H1 (cell line): ENCODE measurements at regions not wholly inside any gene's neighbourhood (a gene's known extent, or its start where the extent isn't known, plus 50 kb on each side); places are given as distances from the start of the nearest gene placed in this dataset.

ENCODE experiments used
- CTCF ChIA-PET: fragments of 300-600 bp; sonication (Branson Sonifier 250); formaldehyde crosslinking; loops from one replicate; lab custom pipeline; 2021; ENCODE audit not compliant: partially characterized antibody; lab: Charles Lee
- POLR2A ChIA-PET: fragments of 300-600 bp; sonication (Branson Sonifier 250); formaldehyde crosslinking; loops from one replicate; lab custom pipeline; 2021; ENCODE audit warnings: inconsistent platforms; ENCODE audit not compliant: partially characterized antibody; lab: Charles Lee
- DNase-seq, 2 experiments: peaks; one replicate each; pipeline versions ENCODE4 v3.0.0 to v3.0.0-alpha.2; 2010 to 2022; ENCODE audit warnings: low spot score in 2 of 2, low read depth in 1 of 2, mixed read lengths in 1 of 2
- FAIRE-seq: peaks from 2 replicates; lab custom pipeline; 2011; peaks lifted over from hg19 to GRCh38; lab: Jason Lieb, UNC
- H2AFZ ChIP-seq: 2 replicates; pipeline ENCODE4 v1.8.1; 2012; ENCODE audit warnings: low read length, inconsistent platforms
- H2AK5ac ChIP-seq: 2 replicates; pipeline ENCODE4 v1.6.1; 2013; ENCODE audit warnings: low read depth, low read length
- H2BK120ac ChIP-seq: replicated peaks from 2 replicates; pipeline ENCODE3; 2013; ENCODE audit warnings: low read depth, low read length, inconsistent platforms
- H2BK12ac ChIP-seq: 2 replicates; pipeline ENCODE4 v1.6.1; 2013; ENCODE audit warnings: low read depth, low read length
- H2BK15ac ChIP-seq: 2 replicates; pipeline ENCODE4 v1.6.1; 2013; ENCODE audit warnings: low read length
- H2BK20ac ChIP-seq: 2 replicates; pipeline ENCODE4 v1.6.1; 2013; ENCODE audit warnings: low read length
- H2BK5ac ChIP-seq: 2 replicates; pipeline ENCODE4 v1.6.1; 2013; ENCODE audit warnings: low read depth, low read length
- H3K14ac ChIP-seq: 2 replicates; pipeline ENCODE4 v1.6.1; 2013; ENCODE audit warnings: inconsistent platforms; ENCODE audit not compliant: insufficient read length
- H3K18ac ChIP-seq: 2 replicates; pipeline ENCODE4 v1.6.1; 2013; ENCODE audit warnings: low read length; ENCODE audit errors: extremely low read depth
- H3K23ac ChIP-seq: 2 replicates; pipeline ENCODE4 v1.6.1; 2013; ENCODE audit warnings: inconsistent platforms; ENCODE audit not compliant: insufficient read length
- H3K23me2 ChIP-seq: 2 replicates; pipeline ENCODE4 v1.6.1; 2013; ENCODE audit warnings: low read depth, low read length
- H3K27ac ChIP-seq: 2 replicates; pipeline ENCODE4 v1.6.1; 2011; ENCODE audit warnings: low read depth, low read length, inconsistent platforms
- H3K27me3 ChIP-seq, 4 experiments: replicated peaks in 1 of 4; 1 replicate in 1 of 4; 2 replicates in 3 of 4; pipeline versions ENCODE4 v1.6.1 to v1.8.1; 2011 to 2013; ENCODE audit warnings: low read length in 3 of 4, mild to moderate bottlenecking in 3 of 4, inconsistent platforms in 2 of 4, mixed read lengths in 2 of 4, moderate library complexity in 1 of 4; ENCODE audit not compliant: control insufficient read depth in 3 of 4, insufficient read depth in 3 of 4; ENCODE audit errors: extremely low read depth in 1 of 4
- H3K36me3 ChIP-seq, 4 experiments: 2 replicates each; pipeline versions ENCODE4 v1.6.1 to v1.8.1; 2011 to 2013; ENCODE audit warnings: mild to moderate bottlenecking in 4 of 4, low read length in 3 of 4, moderate library complexity in 2 of 4, control low read depth in 1 of 4, inconsistent platforms in 1 of 4; ENCODE audit not compliant: insufficient read depth in 4 of 4, control insufficient read depth in 2 of 4
- H3K4ac ChIP-seq: replicated peaks from 2 replicates; pipeline ENCODE3; 2013; ENCODE audit warnings: low read length, low read depth, mixed read lengths, inconsistent platforms; ENCODE audit not compliant: insufficient read length
- H3K4me1 ChIP-seq, 4 experiments: replicated peaks in 1 of 4; 1 replicate in 1 of 4; 2 replicates in 3 of 4; pipeline versions ENCODE4 v1.6.1 to v1.8.1; 2011 to 2013; ENCODE audit warnings: low read length in 3 of 4, inconsistent platforms in 2 of 4, mixed read lengths in 1 of 4; ENCODE audit not compliant: insufficient read depth in 4 of 4, control insufficient read depth in 3 of 4
- H3K4me2 ChIP-seq, 2 experiments: 2 replicates each; pipeline versions ENCODE4 v1.6.1 to v1.8.1; 2011 to 2013; ENCODE audit warnings: low read depth in 2 of 2, low read length in 2 of 2, control low read depth in 1 of 2, inconsistent platforms in 1 of 2, mild to moderate bottlenecking in 1 of 2; ENCODE audit not compliant: insufficient read depth in 1 of 2
- H3K4me3 ChIP-seq, 4 experiments: fragments of 200-600, 300-600 bp in 1 of 4; sonication (generic), shearing (Covaris generic), sonication (Bioruptor Twin) in 1 of 4; 2 replicates each; pipeline versions ENCODE4 v1.5.1 to v1.8.1; 2011 to 2016; ENCODE audit warnings: low read length in 4 of 4, low read depth in 3 of 4, control low read depth in 2 of 4, inconsistent platforms in 2 of 4, mild to moderate bottlenecking in 2 of 4, mixed read lengths in 1 of 4, moderate library complexity in 1 of 4; ENCODE audit not compliant: insufficient read depth in 2 of 4; ENCODE audit errors: extremely low read depth in 1 of 4
- H3K56ac ChIP-seq: replicated peaks from 2 replicates; pipeline ENCODE3; 2013; ENCODE audit warnings: low read depth, mild to moderate bottlenecking, mixed read lengths, low read length, inconsistent platforms; ENCODE audit not compliant: insufficient read length
- H3K79me1 ChIP-seq: 2 replicates; pipeline ENCODE4 v1.6.1; 2013; ENCODE audit warnings: low read depth, low read length, control low read depth
- H3K79me2 ChIP-seq, 2 experiments: 2 replicates each; pipeline versions ENCODE4 v1.6.1 to v1.8.1; 2012 to 2013; ENCODE audit warnings: low read length in 2 of 2, mild to moderate bottlenecking in 2 of 2, inconsistent platforms in 1 of 2; ENCODE audit not compliant: insufficient read depth in 2 of 2, control insufficient read depth in 1 of 2
- H3K9ac ChIP-seq, 4 experiments: replicated peaks in 1 of 4; 1 replicate in 1 of 4; 2 replicates in 3 of 4; pipeline versions ENCODE4 v1.6.1 to v1.8.1; 2011 to 2013; ENCODE audit warnings: low read depth in 3 of 4, low read length in 3 of 4, control low read depth in 2 of 4, mild to moderate bottlenecking in 2 of 4, moderate library complexity in 2 of 4, inconsistent platforms in 1 of 4; ENCODE audit errors: extremely low read depth in 1 of 4
- H3K9me3 ChIP-seq, 2 experiments: 2 replicates each; pipeline versions ENCODE4 v1.6.1 to v1.8.1; 2012 to 2013; ENCODE audit warnings: mild to moderate bottlenecking in 2 of 2, moderate library complexity in 2 of 2, control low read depth in 1 of 2, inconsistent platforms in 1 of 2, low read depth in 1 of 2, low read length in 1 of 2, mixed read lengths in 1 of 2; ENCODE audit not compliant: insufficient read depth in 2 of 2
- H4K20me1 ChIP-seq, 2 experiments: replicated peaks in 1 of 2; 2 replicates each; pipeline versions ENCODE3 to v1.8.1; 2011 to 2013; ENCODE audit warnings: inconsistent platforms in 2 of 2, low read length in 2 of 2, mild to moderate bottlenecking in 1 of 2; ENCODE audit not compliant: insufficient read depth in 2 of 2, control insufficient read depth in 1 of 2
- H4K5ac ChIP-seq: 2 replicates; pipeline ENCODE4 v1.6.1; 2013; ENCODE audit warnings: low read length, low read depth, mixed read lengths, inconsistent platforms; ENCODE audit not compliant: insufficient read length
- H4K8ac ChIP-seq: 2 replicates; pipeline ENCODE4 v1.8.0; 2013; ENCODE audit warnings: mild to moderate bottlenecking, moderate library complexity, low read length, inconsistent platforms; ENCODE audit not compliant: insufficient read depth; ENCODE audit errors: extremely low read depth
- H4K91ac ChIP-seq: replicated peaks from 2 replicates; pipeline ENCODE3; 2013; ENCODE audit warnings: low read length, mixed read lengths, inconsistent platforms; ENCODE audit not compliant: insufficient read length
- E2F6 ChIP-seq: IDR thresholded peaks from 2 replicates; pipeline ENCODE4 v1.6.1; 2012; ENCODE audit warnings: inconsistent platforms
- EP300 ChIP-seq, 2 experiments: IDR thresholded peaks; 1 replicate in 1 of 2; 2 replicates in 1 of 2; pipeline ENCODE4 v1.6.1; 2011 to 2012; ENCODE audit warnings: low read depth in 2 of 2, low read length in 2 of 2, mild to moderate bottlenecking in 2 of 2, borderline replicate concordance in 1 of 2, inconsistent platforms in 1 of 2, moderate library complexity in 1 of 2
- GABPA ChIP-seq: IDR thresholded peaks from 2 replicates; pipeline ENCODE4 v1.6.1; 2011; ENCODE audit warnings: mild to moderate bottlenecking, low read length, moderate library complexity, borderline replicate concordance; ENCODE audit not compliant: insufficient read depth
- JUND ChIP-seq: IDR thresholded peaks from 2 replicates; pipeline ENCODE4 v1.6.1; 2011; ENCODE audit warnings: mild to moderate bottlenecking, improper control_type of control experiment, low read length
- KDM1A ChIP-seq: fragments of 200-600, 300-600 bp; sonication (generic); IDR thresholded peaks from 2 replicates; pipeline ENCODE4 v1.7.1; 2016; ENCODE audit warnings: mild to moderate bottlenecking, low read length, borderline replicate concordance
- NANOG ChIP-seq: IDR thresholded peaks from 2 replicates; pipeline ENCODE4 v1.6.1; 2011; ENCODE audit warnings: low read length, low read depth, mild to moderate bottlenecking, inconsistent platforms; ENCODE audit not compliant: insufficient read depth, poor library complexity, severe bottlenecking
- NRF1 ChIP-seq: IDR thresholded peaks from 2 replicates; pipeline ENCODE4 v1.6.1; 2011; ENCODE audit warnings: mild to moderate bottlenecking, low read depth, low read length, improper control_type of control experiment
- POU5F1 ChIP-seq: IDR thresholded peaks from 2 replicates; pipeline ENCODE4 v1.6.1; 2011; ENCODE audit warnings: low read depth, mild to moderate bottlenecking, low read length, moderate library complexity
- RBBP5 ChIP-seq: IDR thresholded peaks from 2 replicates; pipeline ENCODE4 v1.7.1; 2012; ENCODE audit warnings: low read depth, mild to moderate bottlenecking, inconsistent platforms, low read length, moderate library complexity, borderline replicate concordance
- TCF12 ChIP-seq: IDR thresholded peaks from 2 replicates; pipeline ENCODE4 v1.6.1; 2011; ENCODE audit warnings: low read depth, mild to moderate bottlenecking, low read length
- YY1 ChIP-seq: IDR thresholded peaks from 2 replicates; pipeline ENCODE4 v1.6.1; 2011; ENCODE audit warnings: low read depth, mild to moderate bottlenecking, low read length
- WGBS, 2 experiments: shearing (Covaris generic) in 1 of 2; methylation state at CpG; one replicate each; pipeline versions ENCODE4 v1.1.6 to v1.1.7; 2013 to 2015; ENCODE audit warnings: low lambda C conversion rate in 2 of 2, mixed read lengths in 2 of 2, inconsistent platforms in 1 of 2, low coverage in 1 of 2, missing lambda C conversion rate in 1 of 2; ENCODE audit not compliant: insufficient replicate concordance in 2 of 2, insufficient coverage in 1 of 2, insufficient read length in 1 of 2; ENCODE audit errors: extremely low coverage in 1 of 2, missing lambda C conversion rate in 1 of 2; 5-methylcytosine and 5-hydroxymethylcytosine counted together

GRCh38 chr16:9177861-9178260, 86.4 kb downstream of the HAPSTR1 start:
- H2BK15ac ChIP-seq: no peak overlapping the region
- H3K4ac ChIP-seq: no peak overlapping the region

More at GRCh38 chr16:9177861-9178260, 86.4 kb downstream of the HAPSTR1 start:
- Histone ChIP-seq H3K4me3 (no peak overlapping the region), H4K91ac (no peak overlapping the region), H3K4me1 (no peaks in the 10 kb centered on the region), H3K18ac (no peak overlapping the region), H3K14ac (no peak overlapping the region), H2AK5ac (no peak overlapping the region), H2BK5ac (no peak overlapping the region), H3K79me1 (no peaks in the 10 kb centered on the region), H3K4me2 (no peak overlapping the region), H2BK20ac (no peak overlapping the region), H2BK120ac (no peak overlapping the region), H3K27me3 (no peaks in the 10 kb centered on the region), H2BK12ac (no peak overlapping the region), H3K9me3 (no peaks in the 10 kb centered on the region; a peak in 1 of 4 replicates), H3K56ac (no peak overlapping the region), H3K27ac (no peak overlapping the region), H3K23ac (no peak overlapping the region), H4K5ac (no peak overlapping the region), H3K9ac (no peak overlapping the region), H3K79me2 (no peaks in the 10 kb centered on the region), H4K20me1 (no peaks in the 10 kb centered on the region), H2AFZ (no peak overlapping the region), H4K8ac (no peak overlapping the region), H3K23me2 (no peaks in the 10 kb centered on the region), H3K36me3 (no peaks in the 10 kb centered on the region)
- POLR2A ChIA-PET: interaction anchor here (0.6 to 0.9 kb wide), 2 partner anchors 16 to 333 kb away, joined by 4 read pairs; no protein-coding TSS in a partner anchor
- TF ChIP-seq RBBP5 (no peak), POU5F1 (no peak), KDM1A (no peak), GABPA (no peak), E2F6 (no peak), EP300 (IDR thresholded peaks at IDR 0.05; ENCODE audit: borderline replicate concordance in 1 of 2, low read depth in 2 of 2, low read length in 2 of 2) (no peak), NANOG (no peak), NRF1 (no peak), TCF12 (no peak), YY1 (no peak), JUND (no peak)
- CTCF ChIA-PET: interaction anchor here (0.6 to 1.6 kb wide), 3 partner anchors 12 to 78 kb away, joined by 3 to 4 read pairs (median 4); no protein-coding TSS in a partner anchor
- FAIRE-seq: no peak
- no peak for DNase-seq
- 87% methylated on average over 6 of the region's 6 CpGs; no CpG with 5 or more reads in 1 of the 2 experiments for WGBS, 2 experiments
